ENCODE measurements at regions not wholly inside any gene's neighbourhood (a gene's known extent, or its start where the extent isn't known, plus 50 kb on each side); places are given as distances from the start of the nearest gene placed in this dataset.

- no peak for TF ChIP-seq CTCF (IDR thresholded peaks at IDR 0.05)
- TF ChIP-seq POLR2A (IDR thresholded peaks at IDR 0.05), result no peak
Observed at GRCh38 chr4:71130827-71131603, 137.6 kb downstream of the DCK start.
